GM18909 (cell line): ENCODE measurements at regions not wholly inside any gene's neighbourhood (a gene's known extent, or its start where the extent isn't known, plus 50 kb on each side); places are given as distances from the start of the nearest gene placed in this dataset.
"Not testable (repeated sequence)": the region's sequence is repeated elsewhere in the genome, so short reads cannot be mapped to it uniquely, and the experiment has no call there.

ENCODE experiments used
- ATAC-seq: cut with Tn5 transposase; IDR thresholded peaks from one replicate; pipeline ENCODE4 v1.9.1; 2021; ENCODE audit warnings: mild to moderate bottlenecking; ENCODE audit not compliant: unreplicated experiment, poor library complexity

DNA sequence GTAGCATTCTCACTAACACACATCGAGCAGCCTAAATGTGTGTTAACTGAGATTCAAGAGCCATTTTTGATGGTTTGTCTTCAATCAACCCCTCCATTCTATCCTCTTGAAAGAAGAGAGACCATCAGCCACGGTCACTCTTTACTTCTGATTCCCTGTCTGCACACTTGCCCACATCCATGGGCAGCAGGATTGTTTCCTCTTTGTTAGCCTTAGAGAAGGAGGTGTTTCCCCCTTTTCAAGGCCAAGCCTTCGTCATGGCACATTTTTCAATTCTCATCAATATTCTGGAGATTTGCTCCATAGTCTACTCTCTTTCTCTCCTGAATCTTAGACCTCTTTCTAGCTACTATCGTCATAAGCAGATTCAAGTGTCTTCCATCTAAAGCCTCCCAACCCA lies 522.4 kb upstream of the NAALADL2 start:
- ATAC-seq, result no peak

DNA sequence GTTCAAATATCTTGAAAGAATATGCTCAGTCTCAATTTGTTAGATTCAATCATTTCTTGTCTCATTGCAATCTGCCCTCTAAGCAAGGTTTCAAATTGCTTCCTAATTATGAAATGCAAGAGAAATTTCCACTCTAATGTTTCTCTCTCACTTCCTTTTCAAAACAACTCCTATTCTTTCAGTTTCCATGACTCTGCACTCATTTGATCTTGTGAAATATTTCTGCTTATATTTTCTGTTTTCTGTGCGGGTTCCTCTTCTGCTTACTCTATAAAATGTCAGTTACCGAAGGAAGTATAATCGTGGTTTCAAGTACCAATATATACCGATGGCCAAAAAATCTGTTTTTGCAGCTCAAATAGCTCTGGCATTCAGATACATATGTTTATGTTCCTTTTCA lies 521.9 kb upstream of the NAALADL2 start:
- no peak for ATAC-seq

DNA sequence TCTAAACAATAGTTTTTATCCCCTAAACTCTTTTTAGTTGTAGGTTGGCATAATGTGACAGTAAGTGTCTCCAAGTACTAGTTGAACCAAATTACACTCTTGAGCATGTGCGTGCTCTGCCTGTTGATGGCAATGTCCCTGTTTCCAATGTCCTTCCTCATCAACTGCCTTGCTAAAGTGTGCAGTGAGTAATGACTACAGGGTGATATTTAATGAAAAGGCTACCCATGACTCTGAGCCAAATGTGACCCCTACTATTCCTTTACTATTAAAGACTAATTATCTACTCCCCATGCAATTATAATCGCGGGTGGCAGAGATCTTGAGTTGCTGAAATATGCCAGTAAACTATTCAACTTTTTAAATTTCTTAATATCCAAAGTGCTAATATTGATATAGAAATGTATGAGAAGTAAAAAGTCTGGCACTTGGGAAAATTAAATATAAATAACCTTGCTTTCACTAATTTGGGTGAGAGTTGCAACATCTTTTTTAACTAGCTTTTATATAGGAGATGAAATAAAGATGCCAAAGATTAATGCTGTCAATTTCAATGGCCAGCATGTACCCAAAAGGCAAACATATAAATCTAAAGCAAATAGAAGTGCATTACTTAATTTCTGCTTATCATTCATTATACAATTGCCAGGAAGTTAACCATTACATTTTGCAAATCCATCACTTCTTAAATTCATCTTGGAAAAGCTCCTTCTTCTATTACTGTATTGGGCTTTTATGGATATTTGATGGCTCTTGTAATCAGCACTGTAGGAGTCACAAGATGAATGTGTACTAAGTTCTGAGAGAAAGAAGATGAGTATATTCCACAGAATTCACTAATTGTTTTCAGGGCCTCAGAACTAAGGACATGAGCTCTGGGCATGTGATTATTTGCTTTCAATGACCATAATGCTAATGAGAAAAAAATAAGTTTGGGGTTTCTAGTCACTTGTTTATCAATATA lies 518.2 kb upstream of the NAALADL2 start:
- ATAC-seq, result no peak

DNA sequence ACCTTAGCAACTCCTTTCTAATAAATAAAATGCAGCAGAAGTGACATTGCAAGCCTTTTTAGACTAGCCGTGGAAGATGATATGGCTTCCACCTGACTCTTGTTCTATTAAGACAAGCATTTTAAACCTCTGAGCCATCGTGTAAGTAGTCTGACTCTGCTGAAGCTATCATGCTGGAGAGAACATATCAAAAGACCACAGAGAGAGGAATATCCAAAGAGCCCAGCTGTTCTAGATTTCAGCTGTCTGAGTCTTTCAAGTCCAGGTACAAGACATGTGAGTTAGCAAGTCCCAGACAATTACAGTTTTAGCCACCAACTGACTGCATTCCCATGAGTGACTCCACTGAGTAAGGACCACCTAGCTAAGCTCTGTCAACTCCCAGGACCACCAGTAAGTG lies 517.0 kb upstream of the NAALADL2 start:
- no peak for ATAC-seq

DNA sequence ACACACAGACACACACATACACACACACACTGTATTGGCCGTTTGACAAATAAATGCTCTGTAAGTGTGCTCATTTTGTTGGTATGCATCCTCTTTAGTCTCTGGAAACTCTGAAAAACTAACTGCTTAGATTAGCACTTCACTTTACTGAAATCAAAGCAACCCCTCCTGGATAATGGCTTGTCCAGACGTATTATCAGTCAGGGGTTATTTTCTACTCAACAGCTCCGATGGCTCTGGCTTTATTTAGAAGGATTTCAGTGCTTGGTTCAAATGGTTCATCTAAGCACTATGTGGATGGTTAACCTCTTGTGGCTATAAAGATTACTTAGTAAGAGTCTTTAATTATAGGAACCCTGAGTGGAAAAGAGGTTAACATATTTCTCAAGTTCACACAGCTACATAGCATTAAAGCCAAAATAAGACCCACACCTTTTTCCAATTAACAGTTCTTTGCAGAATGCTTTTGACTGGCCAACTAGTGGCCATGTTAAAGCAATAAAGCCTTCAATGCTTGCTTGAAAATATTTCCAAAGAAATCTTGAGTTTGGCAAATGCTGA lies 516.1 kb upstream of the NAALADL2 start:
- ATAC-seq, result no peak

DNA sequence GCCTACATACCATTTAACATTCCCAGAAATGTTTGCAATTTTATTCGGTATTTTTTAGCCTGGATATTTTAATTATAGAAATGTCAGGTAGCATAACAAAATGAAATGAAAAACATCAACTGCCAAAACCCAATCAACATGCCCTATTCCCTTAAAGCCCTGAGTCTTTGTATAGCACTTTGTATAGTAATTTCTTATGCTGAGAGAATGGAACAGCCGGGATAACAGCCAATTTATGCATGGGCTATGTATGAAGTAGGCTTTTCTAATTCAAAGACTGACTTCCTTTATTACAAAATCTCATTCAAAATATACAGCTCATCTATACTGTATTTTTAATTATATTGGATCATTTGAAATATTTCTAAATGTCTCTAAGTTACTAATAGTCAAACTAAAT lies 513.0 kb upstream of the NAALADL2 start:
- ATAC-seq, result no peak

GRCh38 chr3:174346571-174346970 lies 512.6 kb upstream of the NAALADL2 start:
- no peak for ATAC-seq

DNA sequence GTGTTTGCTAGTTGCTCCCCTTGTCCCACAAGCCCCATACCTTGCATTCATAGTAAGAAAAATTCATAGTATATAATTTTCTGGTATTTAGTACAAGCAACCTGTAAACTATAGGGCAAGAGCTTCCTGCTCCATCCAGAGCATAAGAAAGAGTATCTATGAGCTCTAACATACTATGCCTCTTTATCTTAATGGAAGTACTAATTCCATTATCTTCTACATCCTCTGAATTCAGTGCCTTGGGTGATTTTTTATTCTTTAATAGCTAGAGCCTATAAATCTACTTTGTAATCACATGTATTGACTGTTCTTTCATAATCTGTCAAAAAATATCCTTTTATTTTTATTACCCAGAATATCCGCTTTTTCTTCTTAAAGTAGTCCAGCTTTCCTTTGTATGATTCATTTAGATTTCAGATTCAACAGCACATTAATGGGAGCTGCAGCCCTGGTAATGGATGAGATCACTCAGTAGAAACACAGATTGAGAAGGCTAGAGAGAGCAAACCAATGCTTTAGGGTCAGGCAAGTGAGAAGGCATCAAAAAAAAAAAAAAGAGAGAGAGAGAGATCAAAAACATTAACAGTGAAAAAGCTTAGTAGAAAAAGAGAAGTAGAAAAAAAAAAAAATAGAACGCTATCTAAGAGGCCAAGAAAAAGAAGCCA lies 511.5 kb upstream of the NAALADL2 start:
- ATAC-seq, result no peak

- ATAC-seq, result no peak
These were observed 506.9 kb upstream of the NAALADL2 start for GRCh38 chr3:174352227-174352626.

- no peak for ATAC-seq
These were observed 503.6 kb upstream of the NAALADL2 start for GRCh38 chr3:174355505-174355904.

DNA sequence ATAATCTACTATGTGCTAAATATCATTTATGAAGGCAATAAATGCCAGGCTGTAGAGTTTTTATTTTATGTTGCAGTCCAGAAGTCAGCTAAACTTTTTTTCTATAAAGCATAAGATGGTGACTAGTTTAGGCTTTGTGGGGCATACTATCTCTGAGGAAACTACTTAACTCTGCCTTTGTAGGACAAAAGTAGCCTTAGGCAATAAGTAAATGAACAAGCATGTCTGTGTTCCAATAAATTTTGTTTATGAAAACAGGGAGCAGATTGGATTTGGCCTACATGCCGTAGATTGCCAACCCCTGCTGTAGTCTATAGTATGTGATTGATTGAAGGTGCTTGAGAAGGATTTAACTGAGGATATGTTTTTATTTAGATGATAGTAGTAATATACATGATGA lies 502.5 kb upstream of the NAALADL2 start:
- no peak for ATAC-seq

GRCh38 chr3:174358252-174358651 lies 500.9 kb upstream of the NAALADL2 start:
- no peak for ATAC-seq

- no peak for ATAC-seq
These were observed 496.6 kb upstream of the NAALADL2 start for GRCh38 chr3:174362556-174362955.

GRCh38 chr3:174363256-174363655 lies 495.9 kb upstream of the NAALADL2 start:
- no peak for ATAC-seq

- no peak for ATAC-seq
These were observed 493.3 kb upstream of the NAALADL2 start for GRCh38 chr3:174365796-174366195.

DNA sequence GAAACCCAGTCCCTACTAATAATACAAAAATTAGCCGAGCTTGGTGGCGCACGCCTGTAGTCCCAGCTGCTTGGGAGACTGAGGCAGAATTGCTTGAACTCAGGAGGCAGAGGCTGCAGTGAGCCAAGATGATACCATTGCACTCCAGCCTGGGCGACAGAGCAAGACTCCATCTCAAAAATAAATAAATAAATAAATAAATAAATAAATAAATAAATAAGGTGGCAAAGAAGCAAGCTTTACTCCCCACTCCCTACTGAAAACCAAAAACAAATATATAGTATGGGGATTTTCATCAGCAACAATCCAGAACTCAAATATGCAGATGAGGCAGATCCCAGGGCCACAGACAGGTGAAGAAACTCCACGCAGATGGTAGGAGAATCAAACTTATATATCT lies 492.2 kb upstream of the NAALADL2 start:
- ATAC-seq, result not testable (repeated sequence)

DNA sequence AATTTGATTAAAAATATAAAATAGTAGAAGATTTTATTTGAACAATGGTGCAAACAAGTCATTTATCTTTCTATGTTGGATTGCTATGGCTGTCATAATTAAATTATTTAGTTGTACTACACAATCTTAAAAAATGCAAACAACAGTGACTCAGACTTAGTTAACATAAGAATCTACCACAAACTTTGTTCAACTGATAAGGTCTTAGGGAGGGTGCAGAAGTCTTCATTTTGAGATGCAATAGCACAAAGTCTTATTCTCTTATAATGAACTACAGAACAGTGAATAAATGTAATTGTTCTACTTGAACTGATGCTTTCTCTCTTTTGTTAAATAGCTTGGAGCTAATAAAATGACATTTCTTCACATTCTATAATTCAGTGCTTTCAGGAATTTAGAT lies 482.8 kb upstream of the NAALADL2 start:
- no peak for ATAC-seq

GRCh38 chr3:174377096-174377495 lies 482.0 kb upstream of the NAALADL2 start:
- no peak for ATAC-seq

DNA sequence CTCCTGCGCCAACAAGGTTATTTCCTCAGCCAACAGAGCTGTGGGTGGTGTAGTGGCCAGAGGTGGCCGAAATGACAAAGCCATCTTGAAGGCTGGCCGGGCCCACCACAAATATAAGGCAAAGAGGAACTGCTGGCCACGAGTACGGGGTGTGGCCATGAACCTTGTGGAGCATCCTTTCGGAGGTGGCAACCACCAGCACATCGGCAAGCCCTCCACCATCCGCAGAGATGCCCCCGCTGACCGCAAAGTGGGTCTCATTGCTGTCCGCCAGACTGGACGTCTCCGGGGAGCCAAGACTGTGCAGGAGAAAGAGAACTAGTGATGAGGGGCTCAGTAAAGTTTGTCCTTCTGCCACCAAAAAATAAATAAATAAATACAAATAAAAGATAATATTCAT lies 481.4 kb upstream of the NAALADL2 start:
- ATAC-seq, result no peak

DNA sequence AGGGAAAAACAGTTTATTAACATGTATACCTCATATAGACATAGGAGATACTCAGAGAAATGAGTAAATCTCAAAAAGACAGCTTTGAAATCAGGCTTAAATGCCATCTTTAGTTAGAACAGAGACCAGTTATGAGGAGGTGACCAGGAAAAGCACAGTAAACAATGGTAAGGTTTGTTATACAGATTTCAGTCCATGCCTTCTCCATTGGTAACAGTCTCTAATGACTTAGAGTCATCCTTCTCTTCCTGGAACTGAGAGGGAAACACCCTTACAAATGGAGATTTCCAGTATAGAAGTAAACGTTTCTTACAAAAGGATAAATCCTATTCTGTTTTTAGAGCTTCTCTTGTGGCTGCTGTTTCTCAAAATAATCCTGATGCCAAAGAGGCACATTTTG lies 476.3 kb upstream of the NAALADL2 start:
- no peak for ATAC-seq

DNA sequence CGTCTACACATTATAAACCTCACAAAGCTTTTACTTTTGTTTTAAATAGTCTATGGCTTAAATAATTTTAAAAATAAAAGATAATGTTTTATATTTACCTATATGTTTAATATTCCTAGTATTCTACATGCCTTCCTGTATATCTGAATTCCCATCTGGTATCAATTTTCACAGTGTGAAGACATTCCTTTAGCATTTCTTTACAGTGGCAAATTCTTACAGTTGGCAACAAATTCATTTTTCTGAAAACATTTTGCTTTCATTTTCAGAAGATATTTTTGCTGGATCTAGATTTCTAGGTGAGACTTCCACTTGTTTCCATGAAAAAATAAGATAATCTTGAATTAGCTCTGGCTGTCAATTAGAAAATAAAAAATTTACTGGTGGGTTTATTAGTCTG lies 471.4 kb upstream of the NAALADL2 start:
- ATAC-seq, result no peak
